Endothelial cell of umbilical vein (primary cell): ENCODE measurements at regions not wholly inside any gene's neighbourhood (a gene's known extent, or its start where the extent isn't known, plus 50 kb on each side); places are given as distances from the start of the nearest gene placed in this dataset.

Experiments used
- BruUV-seq: library from RNA; stranded (reverse); fragments of 400-500 nt; replicated peaks from 2 replicates; lab custom pipeline; 2021; lab: Mats Ljungman, UMichigan
- CTCF ChIA-PET: fragments of 300-600, 350-600 bp; sonication (Branson Sonifier 250); formaldehyde crosslinking; loops from one replicate; lab custom pipeline; 2021; ENCODE audit warnings: antibody characterized with exemption, inconsistent platforms; lab: Charles Lee
- POLR2A ChIA-PET: fragments of 300-600, 350-600 bp; sonication (Branson Sonifier 250); formaldehyde crosslinking; loops from one replicate; lab custom pipeline; 2021; ENCODE audit warnings: antibody characterized with exemption, inconsistent platforms; lab: Charles Lee
- DNase-seq: peaks from one replicate; pipeline ENCODE4 v3.0.0-alpha.2; 2011; ENCODE audit warnings: low read depth, low spot score
- FAIRE-seq: peaks from 2 replicates; lab custom pipeline; 2011; peaks lifted over from hg19 to GRCh38; lab: Jason Lieb, UNC
- H2AFZ ChIP-seq: 2 replicates; pipeline ENCODE4 v1.6.0; 2012; ENCODE audit warnings: low read depth, low read length, control low read depth, inconsistent platforms
- H3K27ac ChIP-seq: 2 replicates; pipeline ENCODE4 v1.5.1; 2011; ENCODE audit warnings: low read depth, mild to moderate bottlenecking, control low read depth, low read length, moderate library complexity; ENCODE audit not compliant: insufficient read depth
- H3K27me3 ChIP-seq, 2 experiments: 2 replicates each; pipeline versions ENCODE4 v1.6.0 to v1.6.1; 2011; ENCODE audit warnings: low read length in 2 of 2, mixed read lengths in 1 of 2; ENCODE audit not compliant: control insufficient read depth in 2 of 2, insufficient read depth in 2 of 2
- H3K36me3 ChIP-seq, 2 experiments: 2 replicates in 1 of 2; 3 replicates in 1 of 2; pipeline ENCODE4 v1.5.1; 2011; ENCODE audit warnings: low read length in 2 of 2, mild to moderate bottlenecking in 1 of 2, moderate library complexity in 1 of 2; ENCODE audit not compliant: control insufficient read depth in 2 of 2, insufficient read depth in 2 of 2; ENCODE audit errors: extremely low read depth in 1 of 2
- H3K4me1 ChIP-seq: 3 replicates; pipeline ENCODE4 v1.5.1; 2011; ENCODE audit warnings: mild to moderate bottlenecking, low read length; ENCODE audit not compliant: control insufficient read depth, insufficient read depth; ENCODE audit errors: extremely low read depth
- H3K4me2 ChIP-seq: 2 replicates; pipeline ENCODE4 v1.6.1; 2011; ENCODE audit warnings: low read length, control low read depth, mixed read lengths; ENCODE audit not compliant: insufficient read depth
- H3K4me3 ChIP-seq, 3 experiments: fragments of 200-600 bp in 1 of 3; sonication (generic), shearing (Covaris generic) in 1 of 3; replicated peaks in 1 of 3; 2 replicates each; pipeline ENCODE4 v1.5.1; 2011 to 2016; ENCODE audit warnings: control low read depth in 3 of 3, low read length in 3 of 3, mild to moderate bottlenecking in 2 of 3, inconsistent platforms in 1 of 3, low read depth in 1 of 3, moderate library complexity in 1 of 3; ENCODE audit not compliant: insufficient read depth in 1 of 3
- H3K79me2 ChIP-seq: 2 replicates; pipeline ENCODE4 v1.6.0; 2012; ENCODE audit warnings: low read length, inconsistent platforms; ENCODE audit not compliant: control insufficient read depth, insufficient read depth
- H3K9ac ChIP-seq: replicated peaks from 2 replicates; pipeline ENCODE3; 2011; ENCODE audit warnings: low read length, control low read depth; ENCODE audit not compliant: insufficient read depth; ENCODE audit errors: extremely low read depth
- H3K9me1 ChIP-seq: replicated peaks from 3 replicates; pipeline ENCODE4 v1.6.0; 2011; ENCODE audit warnings: mild to moderate bottlenecking, low read length; ENCODE audit not compliant: control insufficient read depth, insufficient read depth; ENCODE audit errors: extremely low read depth
- H3K9me3 ChIP-seq: replicated peaks from 2 replicates; pipeline ENCODE4 v1.5.1; 2012; ENCODE audit warnings: low read length, inconsistent platforms; ENCODE audit not compliant: control insufficient read depth, insufficient read depth
- H4K20me1 ChIP-seq: replicated peaks from 2 replicates; pipeline ENCODE3; 2011; ENCODE audit warnings: mild to moderate bottlenecking, low read length; ENCODE audit not compliant: control insufficient read depth, insufficient read depth; ENCODE audit errors: extremely low read depth
- EZH2 ChIP-seq: IDR thresholded peaks from 2 replicates; pipeline ENCODE4 v1.6.1; 2012; ENCODE audit warnings: borderline replicate concordance, low read depth, mild to moderate bottlenecking, moderate library complexity, low read length, inconsistent platforms; ENCODE audit not compliant: severe bottlenecking
- FOS ChIP-seq: IDR thresholded peaks from 2 replicates; pipeline ENCODE4 v1.6.1; 2011; ENCODE audit warnings: mild to moderate bottlenecking, low read length, moderate library complexity, borderline replicate concordance; ENCODE audit not compliant: insufficient read depth
- GATA2 ChIP-seq: IDR thresholded peaks from 2 replicates; pipeline ENCODE4 v1.7.0; 2011; ENCODE audit warnings: low read depth, mild to moderate bottlenecking, moderate library complexity, mixed read lengths, low read length; ENCODE audit not compliant: insufficient read length, insufficient read depth
- JUN ChIP-seq: IDR thresholded peaks from 2 replicates; pipeline ENCODE4 v1.6.1; 2011; ENCODE audit warnings: borderline replicate concordance, low read depth; ENCODE audit not compliant: insufficient read length, insufficient read depth
- MYC ChIP-seq: IDR thresholded peaks from one replicate; pipeline ENCODE4 v1.6.1; 2011; ENCODE audit warnings: mild to moderate bottlenecking, low read depth, low read length
- POLR2A ChIP-seq: IDR thresholded peaks from 2 replicates; pipeline ENCODE4 v1.6.1; 2012; ENCODE audit warnings: low read depth, mild to moderate bottlenecking, control low read depth, low read length
- POLR2AphosphoS5 ChIP-seq: IDR thresholded peaks from 2 replicates; pipeline ENCODE4 v1.6.1; 2012; ENCODE audit warnings: low read depth, mild to moderate bottlenecking, control low read depth, low read length, moderate library complexity; ENCODE audit not compliant: insufficient read depth
- dilution Hi-C: fragments of 300-500 bp; cut with MboI; formaldehyde crosslinking; loops from one replicate; pipeline ENCODE4 v1.15.0; 2019; ENCODE audit warnings: low sequenced_read_pairs; ENCODE audit not compliant: extremely low pct_ligation_motif_present
- intact Hi-C: fragments of 100-400 bp; cut with micrococcal nuclease; formaldehyde crosslinking; loops from one replicate; pipeline ENCODE4 v1.10.0; 2022
- TF ChIP-seq, protein P1 (sequence below): IDR thresholded peaks from 2 replicates; pipeline ENCODE4 v1.6.1; 2011; ENCODE audit not compliant: insufficient read depth, insufficient read length
- TF ChIP-seq, protein P2 (sequence below), 2 donors: IDR thresholded peaks; 1 replicate in 1 of 2; 2 replicates in 1 of 2; pipeline ENCODE4 v1.5.1; 2011; ENCODE audit warnings: low read length in 2 of 2, mild to moderate bottlenecking in 2 of 2, moderate library complexity in 2 of 2, control low read depth in 1 of 2, inconsistent platforms in 1 of 2, low read depth in 1 of 2; ENCODE audit not compliant: insufficient read depth in 1 of 2; ENCODE audit errors: extremely low read depth in 1 of 2

DNA sequence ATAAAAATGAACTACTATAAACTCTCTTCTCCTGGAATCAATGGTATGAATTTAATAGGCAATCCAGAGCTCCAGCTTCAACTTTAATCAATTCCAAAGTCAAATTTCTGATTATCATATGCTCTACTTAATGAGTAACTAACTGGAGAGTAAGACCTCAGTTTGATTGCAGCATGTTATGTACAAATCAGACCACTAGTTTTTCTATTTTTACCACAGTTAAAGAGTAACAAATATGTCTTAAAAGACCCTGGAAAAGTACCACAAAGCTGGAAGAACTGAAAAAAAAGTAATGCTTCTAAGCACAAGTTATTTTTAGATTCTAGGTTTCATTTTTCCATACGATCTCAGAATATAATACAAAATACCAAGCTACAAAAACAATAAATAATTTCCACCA, 56.0 kb upstream of the TNKS2 start:
- peaks cover 15 to 61% of the 10 kb centered on the region in 2 experiments for H3K27me3 ChIP-seq
- no peak overlapping the region for H3K27ac ChIP-seq
- H3K9me3 ChIP-seq, result no peaks in the 10 kb centered on the region
- DNase-seq, result no peak
- POLR2A ChIA-PET, result no interaction called here
- CTCF ChIA-PET, result interaction anchor here (1.2 to 2.0 kb wide), 2 partner anchors 16 to 48 kb away, joined by 6 read pairs; no protein-coding TSS in a partner anchor
- BruUV-seq, result no TSS peak
- TF ChIP-seq POLR2AphosphoS5 (no peak), GATA2 (no peak), FOS (no peak)
- TF ChIP-seq, protein P1, sequence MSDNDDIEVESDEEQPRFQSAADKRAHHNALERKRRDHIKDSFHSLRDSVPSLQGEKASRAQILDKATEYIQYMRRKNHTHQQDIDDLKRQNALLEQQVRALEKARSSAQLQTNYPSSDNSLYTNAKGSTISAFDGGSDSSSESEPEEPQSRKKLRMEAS, result no peak
- no peaks in the 10 kb centered on the region for H3K36me3 ChIP-seq
- H4K20me1 ChIP-seq, result no peaks in the 10 kb centered on the region
- no peak for FAIRE-seq
- no peak overlapping the region for H3K9ac ChIP-seq
- H2AFZ ChIP-seq, result no peak overlapping the region
- dilution Hi-C loops, result no loop called here
- intact Hi-C loops, result no loop called here
- no peak overlapping the region for H3K4me2 ChIP-seq
- no peaks in the 10 kb centered on the region for H3K4me1 ChIP-seq
- H3K4me3 ChIP-seq, result no peak overlapping the region
- no peaks in the 10 kb centered on the region for H3K79me2 ChIP-seq
- H3K9me1 ChIP-seq, result no peaks in the 10 kb centered on the region

DNA sequence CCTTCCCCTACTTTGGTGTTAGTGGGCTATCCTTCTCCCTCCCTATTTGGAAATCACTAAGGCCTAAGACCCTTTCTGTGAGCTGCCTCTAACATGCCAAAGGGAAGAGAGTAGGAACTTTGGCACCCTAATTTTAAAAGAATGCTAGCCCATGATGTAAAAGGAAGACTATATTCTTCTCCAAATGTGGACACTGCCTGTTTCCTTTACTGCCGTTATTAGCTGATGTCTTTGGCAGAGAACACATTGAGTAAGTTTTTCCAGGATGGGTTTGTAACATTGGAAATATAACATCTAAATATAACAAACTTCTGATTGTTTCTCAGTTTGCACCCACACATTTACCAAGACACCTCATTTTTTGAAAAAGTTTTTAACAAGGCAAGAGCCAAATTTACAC, 56.9 kb upstream of the TNKS2 start:
- no peak overlapping the region for H3K4me3 ChIP-seq
- H3K79me2 ChIP-seq, result no peaks in the 10 kb centered on the region
- intact Hi-C loops (no loop called here), dilution Hi-C loops (no loop called here)
- DNase-seq (no peak), FAIRE-seq (no peak)
- no peak overlapping the region for H3K4me2 ChIP-seq
- H2AFZ ChIP-seq, result no peak overlapping the region
- CTCF ChIA-PET, result no interaction called here
- H3K9me3 ChIP-seq, result no peaks in the 10 kb centered on the region
- no peaks in the 10 kb centered on the region for H3K36me3 ChIP-seq
- H3K27me3 ChIP-seq, result peaks cover 19 to 64% of the 10 kb centered on the region in 2 experiments
- no peaks in the 10 kb centered on the region for H3K9me1 ChIP-seq
- no peaks in the 10 kb centered on the region for H3K4me1 ChIP-seq
- no peak overlapping the region for H3K27ac ChIP-seq
- no peaks in the 10 kb centered on the region for H4K20me1 ChIP-seq
- no TSS peak for BruUV-seq
- POLR2A ChIA-PET, result no interaction called here
- no peak overlapping the region for H3K9ac ChIP-seq
- TF ChIP-seq POLR2A (no peak), EZH2 (no peak), MYC (no peak), JUN (no peak), GATA2 (no peak), POLR2AphosphoS5 (no peak), FOS (no peak)
- TF ChIP-seq, protein P1, result no peak
- TF ChIP-seq, protein P2, sequence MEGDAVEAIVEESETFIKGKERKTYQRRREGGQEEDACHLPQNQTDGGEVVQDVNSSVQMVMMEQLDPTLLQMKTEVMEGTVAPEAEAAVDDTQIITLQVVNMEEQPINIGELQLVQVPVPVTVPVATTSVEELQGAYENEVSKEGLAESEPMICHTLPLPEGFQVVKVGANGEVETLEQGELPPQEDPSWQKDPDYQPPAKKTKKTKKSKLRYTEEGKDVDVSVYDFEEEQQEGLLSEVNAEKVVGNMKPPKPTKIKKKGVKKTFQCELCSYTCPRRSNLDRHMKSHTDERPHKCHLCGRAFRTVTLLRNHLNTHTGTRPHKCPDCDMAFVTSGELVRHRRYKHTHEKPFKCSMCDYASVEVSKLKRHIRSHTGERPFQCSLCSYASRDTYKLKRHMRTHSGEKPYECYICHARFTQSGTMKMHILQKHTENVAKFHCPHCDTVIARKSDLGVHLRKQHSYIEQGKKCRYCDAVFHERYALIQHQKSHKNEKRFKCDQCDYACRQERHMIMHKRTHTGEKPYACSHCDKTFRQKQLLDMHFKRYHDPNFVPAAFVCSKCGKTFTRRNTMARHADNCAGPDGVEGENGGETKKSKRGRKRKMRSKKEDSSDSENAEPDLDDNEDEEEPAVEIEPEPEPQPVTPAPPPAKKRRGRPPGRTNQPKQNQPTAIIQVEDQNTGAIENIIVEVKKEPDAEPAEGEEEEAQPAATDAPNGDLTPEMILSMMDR (IDR thresholded peaks at IDR 0.05; ENCODE audit: extremely low read depth in 1 of 2, insufficient read depth in 1 of 2, low read depth in 1 of 2, low read length in 2 of 2), result no peak
